22Rv1 (cell line): ENCODE measurements at regions not wholly inside any gene's neighbourhood (a gene's known extent, or its start where the extent isn't known, plus 50 kb on each side); places are given as distances from the start of the nearest gene placed in this dataset.

Experiments used
- CTCF ChIP-seq: fragments of 450-650 bp; IDR thresholded peaks from 2 replicates; pipeline ENCODE4 v1.5.1; 2017; ENCODE audit warnings: mild to moderate bottlenecking
- ZFX ChIP-seq: fragments of 450-650 bp; IDR thresholded peaks from 2 replicates; pipeline ENCODE4 v1.6.1; 2017; ENCODE audit warnings: antibody characterized with exemption, borderline replicate concordance

- TF ChIP-seq CTCF (no peak), ZFX (no peak)
Observed at GRCh38 chrX:97895751-97896150, 1012.0 kb downstream of the RPA4 start.
